Fibroblast of peridontal ligament (primary cell): ENCODE measurements at regions not wholly inside any gene's neighbourhood (a gene's known extent, or its start where the extent isn't known, plus 50 kb on each side); places are given as distances from the start of the nearest gene placed in this dataset.
"Not testable (repeated sequence)": the region's sequence is repeated elsewhere in the genome, so short reads cannot be mapped to it uniquely, and the experiment has no call there.

ENCODE experiments used
- DNase-seq: peaks from one replicate; pipeline ENCODE4 v3.0.0-alpha.2; 2010; ENCODE audit errors: extremely low read depth

GRCh38 chr3:13194285-13195209 lies 121.3 kb upstream of the IQSEC1 start:
- DNase-seq: no peak

- DNase-seq: no peak
Observed at GRCh38 chr3:13193320-13194284, 120.4 kb upstream of the IQSEC1 start.

- no peak for DNase-seq
Observed at GRCh38 chr3:13192471-13193213, 119.4 kb upstream of the IQSEC1 start.

- no peak for DNase-seq
Observed at GRCh38 chr3:13191016-13191415, 117.8 kb upstream of the IQSEC1 start.

GRCh38 chr3:13190378-13190765 lies 117.1 kb upstream of the IQSEC1 start:
- no peak for DNase-seq

- DNase-seq: no peak
Observed at GRCh38 chr3:13189639-13190377, 116.6 kb upstream of the IQSEC1 start.

- no peak for DNase-seq
Observed at GRCh38 chr3:13188975-13189374, 115.7 kb upstream of the IQSEC1 start.

GRCh38 chr3:13188181-13188779 lies 115.1 kb upstream of the IQSEC1 start:
- no peak for DNase-seq

- no peak for DNase-seq
Observed at GRCh38 chr3:13187593-13187992, 114.4 kb upstream of the IQSEC1 start.

- no peak for DNase-seq
Observed at GRCh38 chr3:13186435-13186815, 113.2 kb upstream of the IQSEC1 start.

GRCh38 chr3:13185737-13186434 lies 112.7 kb upstream of the IQSEC1 start:
- no peak for DNase-seq

- DNase-seq: not testable (repeated sequence)
Observed at GRCh38 chr3:13179582-13180210, 106.5 kb upstream of the IQSEC1 start.

GRCh38 chr3:13179181-13179580 lies 106.0 kb upstream of the IQSEC1 start:
- DNase-seq: no peak

GRCh38 chr3:13178107-13178506 lies 104.9 kb upstream of the IQSEC1 start:
- DNase-seq: no peak

GRCh38 chr3:13177641-13178040 lies 104.4 kb upstream of the IQSEC1 start:
- no peak for DNase-seq

- DNase-seq: no peak
Observed at GRCh38 chr3:13177236-13177635, 104.0 kb upstream of the IQSEC1 start.

GRCh38 chr3:13176445-13176844 lies 103.2 kb upstream of the IQSEC1 start:
- no peak for DNase-seq

GRCh38 chr3:13174803-13175135 lies 101.5 kb upstream of the IQSEC1 start:
- no peak for DNase-seq

- no peak for DNase-seq
Observed at GRCh38 chr3:13174011-13174802, 101.0 kb upstream of the IQSEC1 start.
